Type B pancreatic cell (in vitro differentiated cells): ENCODE measurements at regions not wholly inside any gene's neighbourhood (a gene's known extent, or its start where the extent isn't known, plus 50 kb on each side); places are given as distances from the start of the nearest gene placed in this dataset.

Source experiments
- DNase-seq: peaks from one replicate; pipeline ENCODE4 v3.0.0; 2021; ENCODE audit warnings: mixed read lengths; ENCODE audit not compliant: unreplicated experiment; ENCODE audit errors: extremely low spot score
- H3K27ac Mint-ChIP-seq: 2 replicates; pipeline ENCODE4 v1.8.0; 2021; ENCODE audit warnings: mild to moderate bottlenecking, mixed read lengths
- H3K27me3 Mint-ChIP-seq: 2 replicates; pipeline ENCODE4 v1.8.0; 2021; ENCODE audit warnings: mixed read lengths
- H3K36me3 Mint-ChIP-seq: 2 replicates; pipeline ENCODE4 v1.8.0; 2021; ENCODE audit warnings: mixed read lengths
- H3K4me1 Mint-ChIP-seq: one replicate; pipeline ENCODE4 v1.8.0; 2021; ENCODE audit warnings: mixed read lengths; ENCODE audit not compliant: unreplicated experiment
- H3K4me3 Mint-ChIP-seq: 2 replicates; pipeline ENCODE4 v1.8.0; 2021; ENCODE audit warnings: mild to moderate bottlenecking, mixed read lengths
- H3K9me3 Mint-ChIP-seq: 2 replicates; pipeline ENCODE4 v1.8.0; 2021; ENCODE audit warnings: mixed read lengths
- TF ChIP-seq, protein P1 (sequence below): fragments of 200-600 bp; sonication (generic); conservative IDR thresholded peaks from 2 replicates; pipeline ENCODE4 v1.5.0; 2021; ENCODE audit warnings: antibody characterized with exemption, mild to moderate bottlenecking

DNA sequence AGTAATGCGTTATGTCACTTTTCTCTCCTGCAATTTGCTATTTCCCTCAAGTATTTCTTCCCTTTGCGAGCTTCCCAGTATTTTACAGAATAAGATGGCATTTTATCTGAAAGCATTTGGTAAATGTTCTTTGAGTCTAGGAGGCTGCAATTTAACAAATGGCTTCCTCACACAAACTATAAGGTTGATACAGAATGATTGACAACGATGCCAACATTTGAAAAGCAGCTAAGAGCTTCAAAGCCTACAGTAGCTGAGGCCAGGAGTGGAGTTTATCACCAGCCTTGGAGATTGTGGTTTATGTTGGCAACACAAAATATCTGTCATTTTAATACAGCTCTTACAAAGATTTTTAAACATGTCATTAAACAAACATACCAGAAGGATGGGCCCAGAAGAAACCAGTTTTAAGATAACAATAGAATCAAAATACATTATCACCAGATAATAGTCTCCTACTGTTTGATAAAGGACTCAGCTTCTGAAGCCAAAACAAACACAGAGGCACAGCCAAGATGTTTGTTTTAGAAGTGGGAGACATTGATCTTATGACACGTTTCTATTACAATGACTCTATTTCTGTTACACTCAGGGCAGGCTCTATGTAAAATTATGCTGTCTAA is 711.4 kb upstream of the ACVR2A start:
- H3K4me1 Mint-ChIP-seq = peaks cover 5% of the 10 kb centered on the region
- H3K27ac Mint-ChIP-seq = no peak overlapping the region
- H3K27me3 Mint-ChIP-seq = peaks cover 3% of the 10 kb centered on the region
- no peak for DNase-seq
- H3K36me3 Mint-ChIP-seq = no peaks in the 10 kb centered on the region
- TF ChIP-seq, protein P1, sequence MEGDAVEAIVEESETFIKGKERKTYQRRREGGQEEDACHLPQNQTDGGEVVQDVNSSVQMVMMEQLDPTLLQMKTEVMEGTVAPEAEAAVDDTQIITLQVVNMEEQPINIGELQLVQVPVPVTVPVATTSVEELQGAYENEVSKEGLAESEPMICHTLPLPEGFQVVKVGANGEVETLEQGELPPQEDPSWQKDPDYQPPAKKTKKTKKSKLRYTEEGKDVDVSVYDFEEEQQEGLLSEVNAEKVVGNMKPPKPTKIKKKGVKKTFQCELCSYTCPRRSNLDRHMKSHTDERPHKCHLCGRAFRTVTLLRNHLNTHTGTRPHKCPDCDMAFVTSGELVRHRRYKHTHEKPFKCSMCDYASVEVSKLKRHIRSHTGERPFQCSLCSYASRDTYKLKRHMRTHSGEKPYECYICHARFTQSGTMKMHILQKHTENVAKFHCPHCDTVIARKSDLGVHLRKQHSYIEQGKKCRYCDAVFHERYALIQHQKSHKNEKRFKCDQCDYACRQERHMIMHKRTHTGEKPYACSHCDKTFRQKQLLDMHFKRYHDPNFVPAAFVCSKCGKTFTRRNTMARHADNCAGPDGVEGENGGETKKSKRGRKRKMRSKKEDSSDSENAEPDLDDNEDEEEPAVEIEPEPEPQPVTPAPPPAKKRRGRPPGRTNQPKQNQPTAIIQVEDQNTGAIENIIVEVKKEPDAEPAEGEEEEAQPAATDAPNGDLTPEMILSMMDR = no peak
- H3K4me3 Mint-ChIP-seq = no peak overlapping the region
- H3K9me3 Mint-ChIP-seq = no peaks in the 10 kb centered on the region

DNA sequence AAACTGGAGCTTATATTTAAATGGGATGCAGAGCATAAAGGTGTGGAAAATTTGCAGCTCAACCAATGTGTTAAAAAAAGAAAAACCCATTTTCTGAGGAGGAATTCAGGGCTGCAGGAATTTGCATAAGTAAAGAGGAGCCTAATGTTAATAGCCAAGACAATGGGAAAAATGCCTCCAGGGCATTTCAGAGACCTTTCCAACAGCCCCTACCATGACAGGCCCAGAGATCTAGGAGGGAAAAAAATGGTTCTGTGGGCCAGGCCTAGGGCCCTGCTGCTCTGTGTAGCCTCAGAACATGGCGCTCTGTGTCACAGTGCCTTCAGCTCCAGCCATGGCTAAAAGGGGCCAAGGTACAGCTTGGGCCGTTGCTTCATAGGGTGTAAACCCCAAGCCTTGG is 719.7 kb upstream of the ACVR2A start:
- Mint-ChIP-seq H3K4me3 (no peak overlapping the region), H3K27me3 (no peaks in the 10 kb centered on the region), H3K27ac (no peak overlapping the region), H3K36me3 (peaks cover 9% of the 10 kb centered on the region), H3K9me3 (peaks cover 15% of the 10 kb centered on the region), H3K4me1 (no peaks in the 10 kb centered on the region)
- DNase-seq = no peak
- TF ChIP-seq, protein P1 = no peak

DNA sequence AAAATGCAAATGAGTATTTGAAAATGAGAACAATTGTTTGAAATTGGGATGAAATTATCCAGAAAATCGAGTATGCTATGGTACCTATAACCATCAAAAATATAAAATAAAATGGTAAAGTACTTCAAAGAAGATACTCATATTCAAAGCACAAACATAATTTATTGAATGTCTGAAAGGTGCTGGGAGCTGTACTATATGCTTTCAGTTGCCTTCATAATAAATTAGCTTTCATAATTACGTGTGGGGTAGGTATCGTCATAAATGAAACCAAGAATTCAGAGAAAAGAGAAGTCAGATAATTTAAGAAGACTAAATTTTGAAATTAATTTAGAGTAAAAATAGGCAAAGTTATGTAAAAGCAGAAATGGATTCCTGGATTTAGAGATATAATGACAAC is 721.9 kb upstream of the ACVR2A start:
- Mint-ChIP-seq H3K4me3 (no peak overlapping the region), H3K4me1 (no peaks in the 10 kb centered on the region), H3K27me3 (no peaks in the 10 kb centered on the region), H3K36me3 (peaks cover 9% of the 10 kb centered on the region), H3K9me3 (peaks cover 15% of the 10 kb centered on the region), H3K27ac (no peak overlapping the region)
- TF ChIP-seq, protein P1 = no peak
- no peak for DNase-seq

DNA sequence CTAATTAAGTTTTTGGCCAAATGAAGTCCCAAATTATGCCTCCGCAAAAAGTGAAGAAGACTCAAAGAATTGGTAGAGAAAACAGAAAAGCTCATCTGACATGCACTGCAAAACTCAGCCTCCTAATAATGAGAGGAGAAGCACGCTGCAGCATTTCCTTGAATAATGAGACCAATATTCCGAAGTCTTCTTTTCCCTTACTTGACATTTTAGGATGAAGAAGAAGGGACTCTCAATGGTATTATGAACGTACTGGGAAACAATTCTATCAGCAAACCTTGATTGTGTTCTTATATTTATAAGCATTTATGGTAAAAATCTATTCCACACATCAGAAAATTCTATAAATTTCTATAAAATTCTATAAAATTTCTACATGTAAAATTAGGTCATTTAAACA is 733.9 kb upstream of the ACVR2A start:
- no peak overlapping the region for H3K4me3 Mint-ChIP-seq
- H3K27me3 Mint-ChIP-seq = peaks cover 3% of the 10 kb centered on the region
- H3K4me1 Mint-ChIP-seq = no peaks in the 10 kb centered on the region
- TF ChIP-seq, protein P1 = no peak
- H3K9me3 Mint-ChIP-seq = peaks cover 5% of the 10 kb centered on the region
- H3K27ac Mint-ChIP-seq = no peak overlapping the region
- DNase-seq = no peak
- H3K36me3 Mint-ChIP-seq = no peaks in the 10 kb centered on the region

DNA sequence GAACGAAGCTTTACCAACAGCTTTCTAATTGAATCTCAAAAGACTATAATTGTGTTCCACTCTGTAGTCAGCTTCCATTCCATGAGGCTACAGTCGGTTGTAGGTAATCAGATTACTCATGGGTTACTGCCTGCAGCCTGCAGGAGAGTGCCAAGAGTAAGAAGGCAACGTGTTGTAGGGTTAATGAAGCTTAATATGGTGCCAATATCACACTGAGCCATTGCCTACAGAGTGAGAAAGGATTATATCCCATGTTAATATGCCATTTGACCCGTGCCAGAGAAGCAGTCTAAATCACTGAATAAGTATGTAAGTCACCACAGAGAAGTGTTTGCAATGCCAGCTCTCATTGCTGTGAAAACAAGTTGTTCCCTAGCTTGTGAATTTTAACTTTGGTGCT is 734.5 kb upstream of the ACVR2A start:
- Mint-ChIP-seq H3K27ac (no peak overlapping the region), H3K9me3 (peaks cover 5% of the 10 kb centered on the region), H3K4me3 (no peak overlapping the region), H3K27me3 (peaks cover 3% of the 10 kb centered on the region), H3K36me3 (no peaks in the 10 kb centered on the region), H3K4me1 (no peaks in the 10 kb centered on the region)
- no peak for DNase-seq
- TF ChIP-seq, protein P1 = no peak

DNA sequence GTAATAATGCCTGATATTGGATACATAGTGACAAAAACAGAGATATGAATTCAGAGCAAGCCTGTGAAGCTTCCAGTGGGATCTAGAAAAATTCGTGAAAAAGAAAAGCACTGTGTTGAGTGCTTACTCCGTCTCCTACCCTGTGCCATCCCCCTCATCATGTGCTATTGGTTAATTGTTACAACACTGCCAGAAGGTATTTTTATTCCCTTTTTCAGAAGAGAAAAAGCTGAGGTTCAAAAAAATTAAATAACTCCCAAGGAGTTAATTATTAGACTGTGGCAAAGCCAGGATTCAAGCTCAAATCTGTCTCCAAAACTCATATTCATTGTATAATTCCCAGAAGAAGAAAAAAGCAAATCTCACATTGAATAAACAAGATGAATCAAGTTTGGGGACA is 735.5 kb upstream of the ACVR2A start:
- Mint-ChIP-seq H3K27me3 (peaks cover 3% of the 10 kb centered on the region), H3K4me3 (no peak overlapping the region)

More for the DNA sequence above, 735.5 kb upstream of the ACVR2A start:
- peaks cover 5% of the 10 kb centered on the region for H3K9me3 Mint-ChIP-seq
- no peak for DNase-seq
- H3K36me3 Mint-ChIP-seq = no peaks in the 10 kb centered on the region
- TF ChIP-seq, protein P1 = no peak
- no peaks in the 10 kb centered on the region for H3K4me1 Mint-ChIP-seq
- H3K27ac Mint-ChIP-seq = no peak overlapping the region
